ENCODE measurements at regions not wholly inside any gene's neighbourhood (a gene's known extent, or its start where the extent isn't known, plus 50 kb on each side); places are given as distances from the start of the nearest gene placed in this dataset.

- Histone ChIP-seq H3K4me1 (ENCODE audit: low read depth, poor library complexity, severe bottlenecking) (no peaks in the 10 kb centered on the region), H2AFZ (ENCODE audit: low read depth) (no peak overlapping the region), H3K4me3 (IDR thresholded peaks at IDR 0.05; ENCODE audit: insufficient read depth, low read depth, low read length) (no peak overlapping the region), H3K79me2 (ENCODE audit: insufficient read depth, low read depth) (no peaks in the 10 kb centered on the region), H3K9ac (no peak overlapping the region), H3K36me3 (ENCODE audit: insufficient read depth) (no peaks in the 10 kb centered on the region), H4K20me1 (ENCODE audit: insufficient read depth) (no peaks in the 10 kb centered on the region), H3K27ac (no peak overlapping the region), H3K27me3 (ENCODE audit: insufficient read depth, low read depth) (no peaks in the 10 kb centered on the region), H3K4me2 (no peak overlapping the region)
- no peak for TF ChIP-seq CTCF (conservative IDR thresholded peaks at IDR 0.05; ENCODE audit: low read depth, low read length)
Measured at GRCh38 chr4:13196721-13197120, 287.4 kb downstream of the RAB28 start.

GRCh38 chr4:13193662-13194061 is 290.5 kb downstream of the RAB28 start:
- H3K9ac ChIP-seq: no peak overlapping the region
- no peaks in the 10 kb centered on the region for H3K4me1 ChIP-seq (ENCODE audit: low read depth, poor library complexity, severe bottlenecking)
- no peak overlapping the region for H2AFZ ChIP-seq (ENCODE audit: low read depth)
- H3K4me2 ChIP-seq: no peak overlapping the region
- H3K36me3 ChIP-seq (ENCODE audit: insufficient read depth): no peaks in the 10 kb centered on the region
- no peak overlapping the region for H3K27ac ChIP-seq
- TF ChIP-seq CTCF (conservative IDR thresholded peaks at IDR 0.05; ENCODE audit: low read depth, low read length): no peak
- no peaks in the 10 kb centered on the region for H3K27me3 ChIP-seq (ENCODE audit: insufficient read depth, low read depth)
- no peaks in the 10 kb centered on the region for H4K20me1 ChIP-seq (ENCODE audit: insufficient read depth)
- H3K79me2 ChIP-seq (ENCODE audit: insufficient read depth, low read depth): no peaks in the 10 kb centered on the region
- H3K4me3 ChIP-seq (IDR thresholded peaks at IDR 0.05; ENCODE audit: insufficient read depth, low read depth, low read length): no peak overlapping the region

GRCh38 chr4:13190093-13190721 is 293.9 kb downstream of the RAB28 start:
- Histone ChIP-seq H3K79me2 (ENCODE audit: insufficient read depth, low read depth) (no peaks in the 10 kb centered on the region), H3K9ac (no peak overlapping the region), H3K36me3 (ENCODE audit: insufficient read depth) (no peaks in the 10 kb centered on the region), H2AFZ (ENCODE audit: low read depth) (no peak overlapping the region), H3K4me3 (IDR thresholded peaks at IDR 0.05; ENCODE audit: insufficient read depth, low read depth, low read length) (no peak overlapping the region), H3K27me3 (ENCODE audit: insufficient read depth, low read depth) (no peaks in the 10 kb centered on the region), H4K20me1 (ENCODE audit: insufficient read depth) (no peaks in the 10 kb centered on the region), H3K4me2 (no peak overlapping the region), H3K4me1 (ENCODE audit: low read depth, poor library complexity, severe bottlenecking) (no peaks in the 10 kb centered on the region), H3K27ac (no peak overlapping the region)
- no peak for TF ChIP-seq CTCF (conservative IDR thresholded peaks at IDR 0.05; ENCODE audit: low read depth, low read length)

- Histone ChIP-seq H3K36me3 (ENCODE audit: insufficient read depth) (no peaks in the 10 kb centered on the region), H3K79me2 (ENCODE audit: insufficient read depth, low read depth) (no peaks in the 10 kb centered on the region), H3K9ac (no peak overlapping the region), H3K4me1 (ENCODE audit: low read depth, poor library complexity, severe bottlenecking) (no peaks in the 10 kb centered on the region), H3K4me3 (IDR thresholded peaks at IDR 0.05; ENCODE audit: insufficient read depth, low read depth, low read length) (no peak overlapping the region), H3K27ac (no peak overlapping the region), H3K4me2 (no peak overlapping the region), H3K27me3 (ENCODE audit: insufficient read depth, low read depth) (no peaks in the 10 kb centered on the region), H4K20me1 (ENCODE audit: insufficient read depth) (no peaks in the 10 kb centered on the region), H2AFZ (ENCODE audit: low read depth) (no peak overlapping the region)
- TF ChIP-seq CTCF (conservative IDR thresholded peaks at IDR 0.05; ENCODE audit: low read depth, low read length): no peak
Measured at GRCh38 chr4:13184199-13184598, 299.9 kb downstream of the RAB28 start.

Data from KMS-11 (cell line).